ENCODE measurements at regions not wholly inside any gene's neighbourhood (a gene's known extent, or its start where the extent isn't known, plus 50 kb on each side); places are given as distances from the start of the nearest gene placed in this dataset.

GRCh38 chr10:9069136-9069535 lies 1014.6 kb downstream of the GATA3 start:
- Histone ChIP-seq H3K4me3 (replicated peaks; ENCODE audit: insufficient read depth, low read length) (no peak overlapping the region), H3K27me3 (ENCODE audit: insufficient read depth, poor library complexity, severe bottlenecking) (no peaks in the 10 kb centered on the region), H3K27ac (replicated peaks) (no peak overlapping the region)
- DNase-seq (ENCODE audit: low read depth in 1 of 2, low spot score in 1 of 2): no peak
- no peak for TF ChIP-seq POLR2AphosphoS5 (IDR thresholded peaks at IDR 0.05; ENCODE audit: low read depth)
- TF ChIP-seq REST (IDR thresholded peaks at IDR 0.05; ENCODE audit: insufficient replicate concordance, low read depth): no peak
- no peak for TF ChIP-seq GABPA (IDR thresholded peaks at IDR 0.05; ENCODE audit: low read depth)
- TF ChIP-seq CTCF (IDR thresholded peaks at IDR 0.05; ENCODE audit: insufficient read depth, low read length): no peak
- TF ChIP-seq SPI1 (IDR thresholded peaks at IDR 0.05; ENCODE audit: borderline replicate concordance, low read depth): no peak

- TF ChIP-seq REST (IDR thresholded peaks at IDR 0.05; ENCODE audit: insufficient replicate concordance, low read depth) (no peak), CTCF (IDR thresholded peaks at IDR 0.05; ENCODE audit: insufficient read depth, low read length) (no peak), POLR2AphosphoS5 (IDR thresholded peaks at IDR 0.05; ENCODE audit: low read depth) (no peak), GABPA (IDR thresholded peaks at IDR 0.05; ENCODE audit: low read depth) (no peak), SPI1 (IDR thresholded peaks at IDR 0.05; ENCODE audit: borderline replicate concordance, low read depth) (no peak)
- no peaks in the 10 kb centered on the region for H3K27me3 ChIP-seq (ENCODE audit: insufficient read depth, poor library complexity, severe bottlenecking)
- H3K27ac ChIP-seq (replicated peaks): no peak overlapping the region
- H3K4me3 ChIP-seq (replicated peaks; ENCODE audit: insufficient read depth, low read length): no peak overlapping the region
- DNase-seq (ENCODE audit: low read depth in 1 of 2, low spot score in 1 of 2): no peak
Measured at GRCh38 chr10:9075420-9075819, 1020.9 kb downstream of the GATA3 start.

DNA sequence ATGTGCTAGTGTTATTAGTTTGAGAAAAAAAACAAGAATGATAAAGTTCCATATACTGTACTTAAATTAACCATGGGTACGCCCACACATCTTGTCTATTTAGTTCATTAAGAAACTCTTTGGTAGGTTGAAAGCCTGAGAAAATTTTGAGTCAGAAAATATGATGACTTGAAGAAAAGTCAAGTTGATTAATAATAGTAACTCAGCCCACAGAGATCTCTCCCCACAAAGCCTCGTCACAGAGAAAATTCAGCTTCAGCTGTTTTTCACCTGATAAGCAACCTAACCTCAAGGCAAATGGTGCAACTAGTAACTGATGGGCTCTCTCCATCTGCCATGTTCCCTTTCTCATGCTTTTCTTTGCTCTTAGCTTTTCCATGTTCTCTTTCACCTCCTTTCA lies 1021.6 kb downstream of the GATA3 start:
- TF ChIP-seq GABPA (IDR thresholded peaks at IDR 0.05; ENCODE audit: low read depth) (no peak), CTCF (IDR thresholded peaks at IDR 0.05; ENCODE audit: insufficient read depth, low read length) (no peak), SPI1 (IDR thresholded peaks at IDR 0.05; ENCODE audit: borderline replicate concordance, low read depth) (no peak), REST (IDR thresholded peaks at IDR 0.05; ENCODE audit: insufficient replicate concordance, low read depth) (no peak), POLR2AphosphoS5 (IDR thresholded peaks at IDR 0.05; ENCODE audit: low read depth) (no peak)
- Histone ChIP-seq H3K27me3 (ENCODE audit: insufficient read depth, poor library complexity, severe bottlenecking) (no peaks in the 10 kb centered on the region), H3K4me3 (replicated peaks; ENCODE audit: insufficient read depth, low read length) (no peak overlapping the region), H3K27ac (replicated peaks) (no peak overlapping the region)
- DNase-seq (ENCODE audit: low read depth in 1 of 2, low spot score in 1 of 2): no peak

Data from HL-60 (cell line).